ENCODE measurements at regions not wholly inside any gene's neighbourhood (a gene's known extent, or its start where the extent isn't known, plus 50 kb on each side); places are given as distances from the start of the nearest gene placed in this dataset.
"Not testable (repeated sequence)": the region's sequence is repeated elsewhere in the genome, so short reads cannot be mapped to it uniquely, and the experiment has no call there.

GRCh38 chr3:189375532-189375931 is 203.8 kb downstream of the TPRG1 start:
- TF ChIP-seq CTCF (IDR thresholded peaks at IDR 0.05; ENCODE audit: insufficient read depth, low read length, severe bottlenecking) = no peak
- FAIRE-seq = no peak
- H3K36me3 ChIP-seq (ENCODE audit: control insufficient read depth, insufficient read depth, low read length) = no peaks in the 10 kb centered on the region
- no peak for DNase-seq (ENCODE audit: low read depth)
- no peaks in the 10 kb centered on the region for H3K27me3 ChIP-seq (ENCODE audit: control insufficient read depth, insufficient read depth, low read length)
- H3K4me3 ChIP-seq (ENCODE audit: low read depth, low read length) = no peak overlapping the region

GRCh38 chr3:189383630-189384029 is 211.9 kb downstream of the TPRG1 start:
- no peaks in the 10 kb centered on the region for H3K27me3 ChIP-seq (ENCODE audit: control insufficient read depth, insufficient read depth, low read length)
- no peak for TF ChIP-seq CTCF (IDR thresholded peaks at IDR 0.05; ENCODE audit: insufficient read depth, low read length, severe bottlenecking)
- FAIRE-seq (no peak), DNase-seq (ENCODE audit: low read depth) (no peak)
- no peak overlapping the region for H3K4me3 ChIP-seq (ENCODE audit: low read depth, low read length)
- no peaks in the 10 kb centered on the region for H3K36me3 ChIP-seq (ENCODE audit: control insufficient read depth, insufficient read depth, low read length)

- not testable (repeated sequence) for H3K27me3 ChIP-seq (ENCODE audit: control insufficient read depth, insufficient read depth, low read length); H3K36me3 ChIP-seq (ENCODE audit: control insufficient read depth, insufficient read depth, low read length); DNase-seq (ENCODE audit: low read depth); H3K4me3 ChIP-seq (ENCODE audit: low read depth, low read length); FAIRE-seq
Measured at GRCh38 chr3:189385880-189386279, 214.1 kb downstream of the TPRG1 start.

- FAIRE-seq (no peak), DNase-seq (ENCODE audit: low read depth) (no peak)
- TF ChIP-seq CTCF (IDR thresholded peaks at IDR 0.05; ENCODE audit: insufficient read depth, low read length, severe bottlenecking) = no peak
- H3K27me3 ChIP-seq (ENCODE audit: control insufficient read depth, insufficient read depth, low read length) = no peaks in the 10 kb centered on the region
- H3K36me3 ChIP-seq (ENCODE audit: control insufficient read depth, insufficient read depth, low read length) = no peaks in the 10 kb centered on the region
- no peak overlapping the region for H3K4me3 ChIP-seq (ENCODE audit: low read depth, low read length)
Measured at GRCh38 chr3:189386739-189387138, 215.0 kb downstream of the TPRG1 start.

GRCh38 chr3:189389346-189389745 is 217.6 kb downstream of the TPRG1 start:
- Histone ChIP-seq H3K36me3 (ENCODE audit: control insufficient read depth, insufficient read depth, low read length) (no peaks in the 10 kb centered on the region), H3K27me3 (ENCODE audit: control insufficient read depth, insufficient read depth, low read length) (no peaks in the 10 kb centered on the region), H3K4me3 (ENCODE audit: low read depth, low read length) (no peak overlapping the region)
- no peak for FAIRE-seq
- no peak for TF ChIP-seq CTCF (IDR thresholded peaks at IDR 0.05; ENCODE audit: insufficient read depth, low read length, severe bottlenecking)
- DNase-seq (ENCODE audit: low read depth) = peak; percentile 81

GRCh38 chr3:189393598-189393997 is 221.8 kb downstream of the TPRG1 start:
- Histone ChIP-seq H3K27me3 (ENCODE audit: control insufficient read depth, insufficient read depth, low read length) (no peaks in the 10 kb centered on the region), H3K4me3 (ENCODE audit: low read depth, low read length) (no peak overlapping the region), H3K36me3 (ENCODE audit: control insufficient read depth, insufficient read depth, low read length) (no peaks in the 10 kb centered on the region)
- DNase-seq (ENCODE audit: low read depth) (peak; percentile 96), FAIRE-seq (no peak)
- TF ChIP-seq CTCF (IDR thresholded peaks at IDR 0.05; ENCODE audit: insufficient read depth, low read length, severe bottlenecking) = no peak

Measured in bronchial epithelial cell (primary cell).